H1 (cell line): ENCODE measurements at regions not wholly inside any gene's neighbourhood (a gene's known extent, or its start where the extent isn't known, plus 50 kb on each side); places are given as distances from the start of the nearest gene placed in this dataset.

Source experiments
- CTCF ChIA-PET: fragments of 300-600 bp; sonication (Branson Sonifier 250); formaldehyde crosslinking; loops from one replicate; lab custom pipeline; 2021; ENCODE audit not compliant: partially characterized antibody; lab: Charles Lee
- POLR2A ChIA-PET: fragments of 300-600 bp; sonication (Branson Sonifier 250); formaldehyde crosslinking; loops from one replicate; lab custom pipeline; 2021; ENCODE audit warnings: inconsistent platforms; ENCODE audit not compliant: partially characterized antibody; lab: Charles Lee
- DNase-seq, 2 experiments: peaks; one replicate each; pipeline versions ENCODE4 v3.0.0 to v3.0.0-alpha.2; 2010 to 2022; ENCODE audit warnings: low spot score in 2 of 2, low read depth in 1 of 2, mixed read lengths in 1 of 2
- FAIRE-seq: peaks from 2 replicates; lab custom pipeline; 2011; peaks lifted over from hg19 to GRCh38; lab: Jason Lieb, UNC
- H2AFZ ChIP-seq: 2 replicates; pipeline ENCODE4 v1.8.1; 2012; ENCODE audit warnings: low read length, inconsistent platforms
- H2AK5ac ChIP-seq: 2 replicates; pipeline ENCODE4 v1.6.1; 2013; ENCODE audit warnings: low read depth, low read length
- H2BK120ac ChIP-seq: replicated peaks from 2 replicates; pipeline ENCODE3; 2013; ENCODE audit warnings: low read depth, low read length, inconsistent platforms
- H2BK12ac ChIP-seq: 2 replicates; pipeline ENCODE4 v1.6.1; 2013; ENCODE audit warnings: low read depth, low read length
- H2BK15ac ChIP-seq: 2 replicates; pipeline ENCODE4 v1.6.1; 2013; ENCODE audit warnings: low read length
- H2BK20ac ChIP-seq: 2 replicates; pipeline ENCODE4 v1.6.1; 2013; ENCODE audit warnings: low read length
- H2BK5ac ChIP-seq: 2 replicates; pipeline ENCODE4 v1.6.1; 2013; ENCODE audit warnings: low read depth, low read length
- H3K14ac ChIP-seq: 2 replicates; pipeline ENCODE4 v1.6.1; 2013; ENCODE audit warnings: inconsistent platforms; ENCODE audit not compliant: insufficient read length
- H3K18ac ChIP-seq: 2 replicates; pipeline ENCODE4 v1.6.1; 2013; ENCODE audit warnings: low read length; ENCODE audit errors: extremely low read depth
- H3K23ac ChIP-seq: 2 replicates; pipeline ENCODE4 v1.6.1; 2013; ENCODE audit warnings: inconsistent platforms; ENCODE audit not compliant: insufficient read length
- H3K23me2 ChIP-seq: 2 replicates; pipeline ENCODE4 v1.6.1; 2013; ENCODE audit warnings: low read depth, low read length
- H3K27ac ChIP-seq: 2 replicates; pipeline ENCODE4 v1.6.1; 2011; ENCODE audit warnings: low read depth, low read length, inconsistent platforms
- H3K27me3 ChIP-seq, 4 experiments: replicated peaks in 1 of 4; 1 replicate in 1 of 4; 2 replicates in 3 of 4; pipeline versions ENCODE4 v1.6.1 to v1.8.1; 2011 to 2013; ENCODE audit warnings: low read length in 3 of 4, mild to moderate bottlenecking in 3 of 4, inconsistent platforms in 2 of 4, mixed read lengths in 2 of 4, moderate library complexity in 1 of 4; ENCODE audit not compliant: control insufficient read depth in 3 of 4, insufficient read depth in 3 of 4; ENCODE audit errors: extremely low read depth in 1 of 4
- H3K36me3 ChIP-seq, 4 experiments: 2 replicates each; pipeline versions ENCODE4 v1.6.1 to v1.8.1; 2011 to 2013; ENCODE audit warnings: mild to moderate bottlenecking in 4 of 4, low read length in 3 of 4, moderate library complexity in 2 of 4, control low read depth in 1 of 4, inconsistent platforms in 1 of 4; ENCODE audit not compliant: insufficient read depth in 4 of 4, control insufficient read depth in 2 of 4
- H3K4ac ChIP-seq: replicated peaks from 2 replicates; pipeline ENCODE3; 2013; ENCODE audit warnings: low read length, low read depth, mixed read lengths, inconsistent platforms; ENCODE audit not compliant: insufficient read length
- H3K4me1 ChIP-seq, 4 experiments: replicated peaks in 1 of 4; 1 replicate in 1 of 4; 2 replicates in 3 of 4; pipeline versions ENCODE4 v1.6.1 to v1.8.1; 2011 to 2013; ENCODE audit warnings: low read length in 3 of 4, inconsistent platforms in 2 of 4, mixed read lengths in 1 of 4; ENCODE audit not compliant: insufficient read depth in 4 of 4, control insufficient read depth in 3 of 4
- H3K4me2 ChIP-seq, 2 experiments: 2 replicates each; pipeline versions ENCODE4 v1.6.1 to v1.8.1; 2011 to 2013; ENCODE audit warnings: low read depth in 2 of 2, low read length in 2 of 2, control low read depth in 1 of 2, inconsistent platforms in 1 of 2, mild to moderate bottlenecking in 1 of 2; ENCODE audit not compliant: insufficient read depth in 1 of 2
- H3K4me3 ChIP-seq, 4 experiments: fragments of 200-600, 300-600 bp in 1 of 4; sonication (generic), shearing (Covaris generic), sonication (Bioruptor Twin) in 1 of 4; 2 replicates each; pipeline versions ENCODE4 v1.5.1 to v1.8.1; 2011 to 2016; ENCODE audit warnings: low read length in 4 of 4, low read depth in 3 of 4, control low read depth in 2 of 4, inconsistent platforms in 2 of 4, mild to moderate bottlenecking in 2 of 4, mixed read lengths in 1 of 4, moderate library complexity in 1 of 4; ENCODE audit not compliant: insufficient read depth in 2 of 4; ENCODE audit errors: extremely low read depth in 1 of 4
- H3K56ac ChIP-seq: replicated peaks from 2 replicates; pipeline ENCODE3; 2013; ENCODE audit warnings: low read depth, mild to moderate bottlenecking, mixed read lengths, low read length, inconsistent platforms; ENCODE audit not compliant: insufficient read length
- H3K79me1 ChIP-seq: 2 replicates; pipeline ENCODE4 v1.6.1; 2013; ENCODE audit warnings: low read depth, low read length, control low read depth
- H3K79me2 ChIP-seq, 2 experiments: 2 replicates each; pipeline versions ENCODE4 v1.6.1 to v1.8.1; 2012 to 2013; ENCODE audit warnings: low read length in 2 of 2, mild to moderate bottlenecking in 2 of 2, inconsistent platforms in 1 of 2; ENCODE audit not compliant: insufficient read depth in 2 of 2, control insufficient read depth in 1 of 2
- H3K9ac ChIP-seq, 4 experiments: replicated peaks in 1 of 4; 1 replicate in 1 of 4; 2 replicates in 3 of 4; pipeline versions ENCODE4 v1.6.1 to v1.8.1; 2011 to 2013; ENCODE audit warnings: low read depth in 3 of 4, low read length in 3 of 4, control low read depth in 2 of 4, mild to moderate bottlenecking in 2 of 4, moderate library complexity in 2 of 4, inconsistent platforms in 1 of 4; ENCODE audit errors: extremely low read depth in 1 of 4
- H3K9me3 ChIP-seq, 2 experiments: 2 replicates each; pipeline versions ENCODE4 v1.6.1 to v1.8.1; 2012 to 2013; ENCODE audit warnings: mild to moderate bottlenecking in 2 of 2, moderate library complexity in 2 of 2, control low read depth in 1 of 2, inconsistent platforms in 1 of 2, low read depth in 1 of 2, low read length in 1 of 2, mixed read lengths in 1 of 2; ENCODE audit not compliant: insufficient read depth in 2 of 2
- H4K20me1 ChIP-seq, 2 experiments: replicated peaks in 1 of 2; 2 replicates each; pipeline versions ENCODE3 to v1.8.1; 2011 to 2013; ENCODE audit warnings: inconsistent platforms in 2 of 2, low read length in 2 of 2, mild to moderate bottlenecking in 1 of 2; ENCODE audit not compliant: insufficient read depth in 2 of 2, control insufficient read depth in 1 of 2
- H4K5ac ChIP-seq: 2 replicates; pipeline ENCODE4 v1.6.1; 2013; ENCODE audit warnings: low read length, low read depth, mixed read lengths, inconsistent platforms; ENCODE audit not compliant: insufficient read length
- H4K8ac ChIP-seq: 2 replicates; pipeline ENCODE4 v1.8.0; 2013; ENCODE audit warnings: mild to moderate bottlenecking, moderate library complexity, low read length, inconsistent platforms; ENCODE audit not compliant: insufficient read depth; ENCODE audit errors: extremely low read depth
- H4K91ac ChIP-seq: replicated peaks from 2 replicates; pipeline ENCODE3; 2013; ENCODE audit warnings: low read length, mixed read lengths, inconsistent platforms; ENCODE audit not compliant: insufficient read length
- BRCA1 ChIP-seq: IDR thresholded peaks from 2 replicates; pipeline ENCODE4 v1.6.1; 2012; ENCODE audit warnings: low read depth, low read length, improper control_type of control experiment
- CHD1 ChIP-seq: IDR thresholded peaks from 2 replicates; pipeline ENCODE4 v1.6.1; 2012; ENCODE audit warnings: low read depth, low read length, improper control_type of control experiment
- CREB1 ChIP-seq: IDR thresholded peaks from 2 replicates; pipeline ENCODE4 v1.6.1; 2012; ENCODE audit warnings: inconsistent platforms
- CTBP2 ChIP-seq: IDR thresholded peaks from 2 replicates; pipeline ENCODE4 v1.7.0; 2011; ENCODE audit warnings: borderline replicate concordance, mild to moderate bottlenecking, moderate library complexity, mixed read lengths, low read length; ENCODE audit not compliant: insufficient read depth, insufficient read length
- GABPA ChIP-seq: IDR thresholded peaks from 2 replicates; pipeline ENCODE4 v1.6.1; 2011; ENCODE audit warnings: mild to moderate bottlenecking, low read length, moderate library complexity, borderline replicate concordance; ENCODE audit not compliant: insufficient read depth
- HDAC6 ChIP-seq: IDR thresholded peaks from one replicate; pipeline ENCODE4 v1.7.1; 2012; ENCODE audit warnings: low read depth, mild to moderate bottlenecking, inconsistent platforms, low read length, moderate library complexity
- SP4 ChIP-seq: IDR thresholded peaks from 2 replicates; pipeline ENCODE4 v1.6.1; 2012; ENCODE audit warnings: low read length, inconsistent platforms
- TCF12 ChIP-seq: IDR thresholded peaks from 2 replicates; pipeline ENCODE4 v1.6.1; 2011; ENCODE audit warnings: low read depth, mild to moderate bottlenecking, low read length
- WGBS, 2 experiments: shearing (Covaris generic) in 1 of 2; methylation state at CpG; one replicate each; pipeline versions ENCODE4 v1.1.6 to v1.1.7; 2013 to 2015; ENCODE audit warnings: low lambda C conversion rate in 2 of 2, mixed read lengths in 2 of 2, inconsistent platforms in 1 of 2, low coverage in 1 of 2, missing lambda C conversion rate in 1 of 2; ENCODE audit not compliant: insufficient replicate concordance in 2 of 2, insufficient coverage in 1 of 2, insufficient read length in 1 of 2; ENCODE audit errors: extremely low coverage in 1 of 2, missing lambda C conversion rate in 1 of 2; 5-methylcytosine and 5-hydroxymethylcytosine counted together
- TF ChIP-seq, protein P1 (sequence below), 3 experiments: IDR thresholded peaks; 1 replicate in 2 of 3; 2 replicates in 1 of 3; pipeline versions ENCODE4 v1.5.1 to v1.6.1; 2011; ENCODE audit warnings: low read length in 3 of 3, mild to moderate bottlenecking in 3 of 3, inconsistent platforms in 2 of 3, low read depth in 1 of 3, moderate library complexity in 1 of 3; ENCODE audit not compliant: insufficient read depth in 1 of 3; ENCODE audit errors: control extremely low read depth in 1 of 3

DNA sequence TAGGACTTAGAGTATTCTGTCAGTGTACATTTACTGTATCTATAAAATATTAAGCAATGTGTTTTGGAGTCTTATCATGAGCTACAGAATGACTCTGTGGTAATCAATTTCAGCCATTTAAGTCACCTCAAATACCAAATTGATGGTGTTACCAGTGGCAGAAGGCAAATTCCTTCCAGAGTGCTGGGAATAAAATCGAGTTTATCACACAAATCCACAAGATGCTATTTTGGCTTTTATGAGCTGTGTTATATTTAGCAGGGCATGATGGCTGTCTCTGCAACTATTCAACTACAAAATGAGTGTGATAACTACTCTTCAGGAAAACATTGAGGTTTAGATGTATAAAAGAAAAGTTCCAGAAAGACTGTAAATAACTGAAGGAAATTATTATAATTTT, 78.2 kb downstream of the AREG start:
- H4K5ac ChIP-seq: no peak overlapping the region
- H2BK12ac ChIP-seq: no peak overlapping the region
- no peak overlapping the region for H3K14ac ChIP-seq
- no peak overlapping the region for H2AFZ ChIP-seq
- no peak overlapping the region for H4K8ac ChIP-seq
- H3K9ac ChIP-seq: no peak overlapping the region
- WGBS, 2 experiments: 74% methylated on average over 1 of the region's 1 CpG; no CpG with 5 or more reads in 1 of the 2 experiments
- H4K91ac ChIP-seq: no peak overlapping the region
- H3K4me1 ChIP-seq: no peaks in the 10 kb centered on the region
- H3K79me1 ChIP-seq: no peaks in the 10 kb centered on the region
- no peak overlapping the region for H3K4ac ChIP-seq
- H3K18ac ChIP-seq: no peak overlapping the region
- no peak overlapping the region for H2BK15ac ChIP-seq
- FAIRE-seq: no peak
- H3K4me3 ChIP-seq: no peak overlapping the region
- H3K56ac ChIP-seq: no peak overlapping the region
- no peak overlapping the region for H2BK20ac ChIP-seq
- no peak overlapping the region for H3K23ac ChIP-seq
- ChIA-PET POLR2A (no interaction called here), CTCF (interaction anchor here (0.6 to 1.9 kb wide), 6 partner anchors 8 to 152 kb away, joined by 3 to 8 read pairs (median 3); no protein-coding TSS in a partner anchor)
- no peaks in the 10 kb centered on the region for H3K9me3 ChIP-seq
- peaks cover 0 to 1% (median 0%) of the 10 kb centered on the region in 4 experiments; a peak in 1 of 7 replicates for H3K27me3 ChIP-seq
- no peaks in the 10 kb centered on the region for H3K79me2 ChIP-seq
- H2AK5ac ChIP-seq: no peak overlapping the region
- DNase-seq: no peak
- H3K36me3 ChIP-seq: no peaks in the 10 kb centered on the region
- TF ChIP-seq BRCA1 (no peak), CTBP2 (no peak), CREB1 (no peak), CHD1 (no peak), HDAC6 (no peak), TCF12 (no peak), GABPA (no peak), SP4 (no peak)
- TF ChIP-seq, protein P1, sequence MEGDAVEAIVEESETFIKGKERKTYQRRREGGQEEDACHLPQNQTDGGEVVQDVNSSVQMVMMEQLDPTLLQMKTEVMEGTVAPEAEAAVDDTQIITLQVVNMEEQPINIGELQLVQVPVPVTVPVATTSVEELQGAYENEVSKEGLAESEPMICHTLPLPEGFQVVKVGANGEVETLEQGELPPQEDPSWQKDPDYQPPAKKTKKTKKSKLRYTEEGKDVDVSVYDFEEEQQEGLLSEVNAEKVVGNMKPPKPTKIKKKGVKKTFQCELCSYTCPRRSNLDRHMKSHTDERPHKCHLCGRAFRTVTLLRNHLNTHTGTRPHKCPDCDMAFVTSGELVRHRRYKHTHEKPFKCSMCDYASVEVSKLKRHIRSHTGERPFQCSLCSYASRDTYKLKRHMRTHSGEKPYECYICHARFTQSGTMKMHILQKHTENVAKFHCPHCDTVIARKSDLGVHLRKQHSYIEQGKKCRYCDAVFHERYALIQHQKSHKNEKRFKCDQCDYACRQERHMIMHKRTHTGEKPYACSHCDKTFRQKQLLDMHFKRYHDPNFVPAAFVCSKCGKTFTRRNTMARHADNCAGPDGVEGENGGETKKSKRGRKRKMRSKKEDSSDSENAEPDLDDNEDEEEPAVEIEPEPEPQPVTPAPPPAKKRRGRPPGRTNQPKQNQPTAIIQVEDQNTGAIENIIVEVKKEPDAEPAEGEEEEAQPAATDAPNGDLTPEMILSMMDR (IDR thresholded peaks at IDR 0.05; ENCODE audit: control extremely low read depth in 1 of 3, insufficient read depth in 1 of 3, low read depth in 1 of 3, low read length in 3 of 3): no peak
- no peaks in the 10 kb centered on the region for H4K20me1 ChIP-seq
- H2BK5ac ChIP-seq: no peak overlapping the region
- no peak overlapping the region for H2BK120ac ChIP-seq
- H3K23me2 ChIP-seq: no peaks in the 10 kb centered on the region
- H3K27ac ChIP-seq: no peak overlapping the region
- no peak overlapping the region for H3K4me2 ChIP-seq
